ENCODE measurements at regions not wholly inside any gene's neighbourhood (a gene's known extent, or its start where the extent isn't known, plus 50 kb on each side); places are given as distances from the start of the nearest gene placed in this dataset.

GRCh38 chr5:135214897-135215616 lies 181.0 kb upstream of the PITX1 start:
- TF ChIP-seq CTCF (IDR thresholded peaks at IDR 0.05; ENCODE audit: low read depth, low read length, missing control alignments): no peak
- DNase-seq (ENCODE audit: low read depth): no peak
- H3K4me3 ChIP-seq (ENCODE audit: low read depth, low read length): no peak overlapping the region

GRCh38 chr5:135213466-135214239 lies 179.6 kb upstream of the PITX1 start:
- no peak for TF ChIP-seq CTCF (IDR thresholded peaks at IDR 0.05; ENCODE audit: low read depth, low read length, missing control alignments)
- H3K4me3 ChIP-seq (ENCODE audit: low read depth, low read length): no peak overlapping the region
- no peak for DNase-seq (ENCODE audit: low read depth)

- DNase-seq (ENCODE audit: low read depth): no peak
- no peak for TF ChIP-seq CTCF (IDR thresholded peaks at IDR 0.05; ENCODE audit: low read depth, low read length, missing control alignments)
- no peak overlapping the region for H3K4me3 ChIP-seq (ENCODE audit: low read depth, low read length)
These were observed 179.0 kb upstream of the PITX1 start for GRCh38 chr5:135213027-135213386.

GRCh38 chr5:135212361-135213026 lies 178.5 kb upstream of the PITX1 start:
- no peak for TF ChIP-seq CTCF (IDR thresholded peaks at IDR 0.05; ENCODE audit: low read depth, low read length, missing control alignments)
- H3K4me3 ChIP-seq (ENCODE audit: low read depth, low read length): no peak overlapping the region
- DNase-seq (ENCODE audit: low read depth): no peak

- no peak for TF ChIP-seq CTCF (IDR thresholded peaks at IDR 0.05; ENCODE audit: low read depth, low read length, missing control alignments)
- no peak overlapping the region for H3K4me3 ChIP-seq (ENCODE audit: low read depth, low read length)
- no peak for DNase-seq (ENCODE audit: low read depth)
These were observed 177.8 kb upstream of the PITX1 start for GRCh38 chr5:135211791-135212190.

- TF ChIP-seq CTCF (IDR thresholded peaks at IDR 0.05; ENCODE audit: low read depth, low read length, missing control alignments): no peak
- no peak for DNase-seq (ENCODE audit: low read depth)
- H3K4me3 ChIP-seq (ENCODE audit: low read depth, low read length): no peak overlapping the region
These were observed 177.2 kb upstream of the PITX1 start for GRCh38 chr5:135211083-135211790.
